WTC11 (cell line): ENCODE measurements at regions not wholly inside any gene's neighbourhood (a gene's known extent, or its start where the extent isn't known, plus 50 kb on each side); places are given as distances from the start of the nearest gene placed in this dataset.

Experiments used
- ATAC-seq: fragments of 200-7000 bp; cut with Tn5 transposase; 2 replicates; pipeline ENCODE4 v1.10.0; 2021; ENCODE audit warnings: mild to moderate bottlenecking, moderate library complexity
- CTCF ChIA-PET: fragments of 300-600 bp; sonication (Branson Sonifier 250); formaldehyde crosslinking; loops from one replicate; lab custom pipeline; 2021; ENCODE audit warnings: antibody characterized with exemption; lab: Charles Lee
- POLR2A ChIA-PET: fragments of 350-600 bp; sonication (Branson Sonifier 250); formaldehyde crosslinking; loops from one replicate; lab custom pipeline; 2021; ENCODE audit warnings: antibody characterized with exemption; lab: Charles Lee
- DNase-seq: peaks from one replicate; pipeline ENCODE4 v3.0.0; 2021; ENCODE audit warnings: low spot score
- H3K27ac Mint-ChIP-seq: 2 replicates; pipeline ENCODE4 v1.8.0; 2021; ENCODE audit warnings: mixed read lengths
- H3K27me3 Mint-ChIP-seq: 2 replicates; pipeline ENCODE4 v1.8.0; 2021; ENCODE audit warnings: low read depth, mild to moderate bottlenecking, moderate library complexity, mixed read lengths
- H3K36me3 Mint-ChIP-seq: 2 replicates; pipeline ENCODE4 v1.8.0; 2021; ENCODE audit warnings: mixed read lengths
- H3K4me1 Mint-ChIP-seq: 2 replicates; pipeline ENCODE4 v1.8.0; 2022; ENCODE audit warnings: mixed read lengths
- H3K4me3 Mint-ChIP-seq: 2 replicates; pipeline ENCODE4 v1.8.0; 2021; ENCODE audit warnings: mild to moderate bottlenecking, moderate library complexity, mixed read lengths
- H3K9me3 Mint-ChIP-seq: 2 replicates; pipeline ENCODE4 v1.8.0; 2021; ENCODE audit warnings: mixed read lengths
- ATF1 ChIP-seq: sonication (generic); formaldehyde crosslinking; IDR thresholded peaks from 2 replicates; pipeline ENCODE4 v1.8.1; 2023; ENCODE audit warnings: mild to moderate bottlenecking, moderate library complexity, missing genetic modification reagents
- ELF4 ChIP-seq: sonication (generic); formaldehyde crosslinking; IDR thresholded peaks from 2 replicates; pipeline ENCODE4 v1.8.1; 2022; ENCODE audit warnings: low read depth, mild to moderate bottlenecking, moderate library complexity, missing genetic modification reagents
- GABPB1 ChIP-seq: sonication (generic); formaldehyde crosslinking; IDR thresholded peaks from 2 replicates; pipeline ENCODE4 v1.8.1; 2023; ENCODE audit warnings: mild to moderate bottlenecking, missing genetic modification reagents
- KAT7 ChIP-seq: sonication (generic); formaldehyde crosslinking; IDR thresholded peaks from 2 replicates; pipeline ENCODE4 v1.8.1; 2023; ENCODE audit warnings: missing genetic modification reagents, mild to moderate bottlenecking, borderline replicate concordance
- NFE2L1 ChIP-seq: sonication (generic); formaldehyde crosslinking; IDR thresholded peaks from 2 replicates; pipeline ENCODE4 v1.8.1; 2023; ENCODE audit warnings: missing genetic modification reagents
- NR1H2 ChIP-seq: sonication (generic); formaldehyde crosslinking; IDR thresholded peaks from 2 replicates; pipeline ENCODE4 v1.9.0; 2021; ENCODE audit warnings: mild to moderate bottlenecking, moderate library complexity, missing genetic modification reagents
- NR2C2 ChIP-seq: sonication (generic); formaldehyde crosslinking; IDR thresholded peaks from 2 replicates; pipeline ENCODE4 v1.8.0; 2022; ENCODE audit warnings: mild to moderate bottlenecking, missing genetic modification reagents
- TP53 ChIP-seq: sonication (generic); formaldehyde crosslinking; IDR thresholded peaks from 2 replicates; pipeline ENCODE4 v1.8.1; 2023; ENCODE audit warnings: mild to moderate bottlenecking, missing genetic modification reagents
- ZNF219 ChIP-seq: sonication (generic); formaldehyde crosslinking; IDR thresholded peaks from 2 replicates; pipeline ENCODE4 v1.8.0; 2023; ENCODE audit warnings: missing genetic modification reagents, mild to moderate bottlenecking, borderline replicate concordance
- ZNF317 ChIP-seq: sonication (generic); formaldehyde crosslinking; IDR thresholded peaks from 2 replicates; pipeline ENCODE4 v1.8.1; 2023; ENCODE audit warnings: low read depth, mild to moderate bottlenecking, moderate library complexity, missing genetic modification reagents, borderline replicate concordance
- ZNF416 ChIP-seq: fragments of 250-450 bp; sonication (Bioruptor Pico); IDR thresholded peaks from 2 replicates; pipeline ENCODE4 v1.9.0; 2021; ENCODE audit warnings: mild to moderate bottlenecking, inconsistent platforms
- ZNF671 ChIP-seq: fragments of 250-450 bp; sonication (Bioruptor Pico); IDR thresholded peaks from 2 replicates; pipeline ENCODE4 v1.8.0; 2021; ENCODE audit warnings: mild to moderate bottlenecking
- TF ChIP-seq, protein P1 (sequence below): fragments of 250-450 bp; sonication (Bioruptor Pico); IDR thresholded peaks from 2 replicates; pipeline ENCODE4 v1.8.0; 2021; ENCODE audit warnings: mild to moderate bottlenecking
- TF ChIP-seq, protein P2 (sequence below): sonication (generic); formaldehyde crosslinking; IDR thresholded peaks from 2 replicates; pipeline ENCODE4 v1.8.0; 2022; ENCODE audit warnings: mild to moderate bottlenecking, missing genetic modification reagents
- TF ChIP-seq, protein P3 (sequence below): sonication (generic); formaldehyde crosslinking; IDR thresholded peaks from 2 replicates; pipeline ENCODE4 v1.8.0; 2022; ENCODE audit warnings: missing genetic modification reagents
- TF ChIP-seq, protein P4 (sequence below): sonication (generic); formaldehyde crosslinking; IDR thresholded peaks from 2 replicates; pipeline ENCODE4 v1.8.1; 2023; ENCODE audit warnings: mild to moderate bottlenecking, missing genetic modification reagents
- TF ChIP-seq, protein P5 (sequence below): fragments of 250-450 bp; sonication (Bioruptor Pico); IDR thresholded peaks from 2 replicates; pipeline ENCODE4 v1.9.0; 2021; ENCODE audit warnings: mild to moderate bottlenecking, borderline replicate concordance
- TF ChIP-seq, protein P6 (sequence below): fragments of 250-450 bp; sonication (Bioruptor Pico); IDR thresholded peaks from 2 replicates; pipeline ENCODE4 v1.9.0; 2021; ENCODE audit warnings: mild to moderate bottlenecking

DNA sequence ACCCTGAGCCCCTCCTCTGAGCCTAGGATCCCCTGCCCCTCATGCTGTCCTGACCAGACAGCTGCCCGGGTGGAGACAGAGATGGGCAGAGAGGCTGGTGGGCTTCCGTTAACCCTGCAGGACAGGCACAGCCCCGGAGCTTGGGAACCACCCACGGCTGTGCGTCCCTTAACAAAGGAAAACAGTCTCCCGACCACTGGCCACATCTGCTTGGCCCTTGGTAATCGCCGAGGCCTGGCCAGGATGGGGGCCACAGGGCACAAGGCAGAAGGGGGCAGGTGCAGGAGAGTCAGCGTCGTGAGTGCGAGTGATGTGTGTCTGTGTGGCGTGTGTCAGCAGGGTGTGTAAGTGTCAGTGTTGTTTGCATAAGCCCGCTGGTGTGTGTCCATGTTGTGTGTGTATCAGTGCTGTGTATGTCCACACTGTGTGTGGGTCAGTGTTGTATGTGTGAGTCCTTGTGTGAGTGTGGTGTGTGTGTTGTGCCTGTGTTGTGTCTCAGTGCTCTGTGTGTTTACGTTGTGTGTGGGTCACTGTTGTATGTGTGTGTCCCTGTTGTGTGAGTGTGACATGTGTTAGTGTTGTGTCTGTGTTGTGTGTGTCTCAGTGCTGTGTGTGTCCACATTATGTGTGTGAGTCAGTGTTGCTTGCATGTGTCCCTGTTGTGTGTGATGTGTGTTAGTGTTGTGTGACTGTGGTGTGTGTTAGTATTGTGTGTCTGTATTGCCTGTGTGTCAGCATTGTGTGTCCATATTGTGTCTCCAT lies 369.5 kb downstream of the BRD1 start (continued):
- TF ChIP-seq ZNF317 = no peak
- no peak for TF ChIP-seq ZNF416 (CRISPR knock-in tag)
- TF ChIP-seq KAT7 (CRISPR knock-in tag) = no peak
- TF ChIP-seq NR2C2 = no peak
- TF ChIP-seq, protein P1, sequence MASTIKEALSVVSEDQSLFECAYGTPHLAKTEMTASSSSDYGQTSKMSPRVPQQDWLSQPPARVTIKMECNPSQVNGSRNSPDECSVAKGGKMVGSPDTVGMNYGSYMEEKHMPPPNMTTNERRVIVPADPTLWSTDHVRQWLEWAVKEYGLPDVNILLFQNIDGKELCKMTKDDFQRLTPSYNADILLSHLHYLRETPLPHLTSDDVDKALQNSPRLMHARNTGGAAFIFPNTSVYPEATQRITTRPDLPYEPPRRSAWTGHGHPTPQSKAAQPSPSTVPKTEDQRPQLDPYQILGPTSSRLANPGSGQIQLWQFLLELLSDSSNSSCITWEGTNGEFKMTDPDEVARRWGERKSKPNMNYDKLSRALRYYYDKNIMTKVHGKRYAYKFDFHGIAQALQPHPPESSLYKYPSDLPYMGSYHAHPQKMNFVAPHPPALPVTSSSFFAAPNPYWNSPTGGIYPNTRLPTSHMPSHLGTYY = no peak

DNA sequence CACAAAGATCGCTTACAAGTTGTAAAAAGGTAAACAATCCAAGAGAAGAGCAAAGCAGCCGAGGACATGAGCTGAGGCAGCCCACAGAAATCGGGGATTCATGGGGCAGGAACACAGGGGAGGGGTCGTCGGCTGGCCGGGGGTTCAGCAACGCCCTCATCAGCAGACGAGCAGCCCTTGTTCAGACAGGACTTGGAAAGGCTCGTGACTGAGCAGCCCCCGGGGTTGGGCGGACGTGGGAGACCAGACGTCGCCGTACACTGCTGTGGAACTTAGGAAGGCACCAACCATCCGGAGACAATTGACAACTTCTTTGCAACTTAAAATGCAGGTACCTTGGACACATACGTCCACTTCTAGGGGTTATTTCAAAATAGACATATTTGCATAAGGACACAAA lies 370.5 kb downstream of the BRD1 start:
- H3K4me1 Mint-ChIP-seq = peaks cover 24% of the 10 kb centered on the region

More for the DNA sequence above, 370.5 kb downstream of the BRD1 start:
- TF ChIP-seq, protein P2, sequence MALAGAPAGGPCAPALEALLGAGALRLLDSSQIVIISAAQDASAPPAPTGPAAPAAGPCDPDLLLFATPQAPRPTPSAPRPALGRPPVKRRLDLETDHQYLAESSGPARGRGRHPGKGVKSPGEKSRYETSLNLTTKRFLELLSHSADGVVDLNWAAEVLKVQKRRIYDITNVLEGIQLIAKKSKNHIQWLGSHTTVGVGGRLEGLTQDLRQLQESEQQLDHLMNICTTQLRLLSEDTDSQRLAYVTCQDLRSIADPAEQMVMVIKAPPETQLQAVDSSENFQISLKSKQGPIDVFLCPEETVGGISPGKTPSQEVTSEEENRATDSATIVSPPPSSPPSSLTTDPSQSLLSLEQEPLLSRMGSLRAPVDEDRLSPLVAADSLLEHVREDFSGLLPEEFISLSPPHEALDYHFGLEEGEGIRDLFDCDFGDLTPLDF (CRISPR knock-in tag) = no peak
- no peak for TF ChIP-seq TP53 (CRISPR knock-in tag)
- no peak for TF ChIP-seq ZNF317
- TF ChIP-seq NR1H2 (CRISPR knock-in tag) = no peak
- TF ChIP-seq ZNF219 (CRISPR knock-in tag) = no peak
- no peak for TF ChIP-seq NFE2L1
- TF ChIP-seq ELF4 (CRISPR knock-in tag) = no peak
- no peak for TF ChIP-seq GABPB1 (CRISPR knock-in tag)
- TF ChIP-seq, protein P3, sequence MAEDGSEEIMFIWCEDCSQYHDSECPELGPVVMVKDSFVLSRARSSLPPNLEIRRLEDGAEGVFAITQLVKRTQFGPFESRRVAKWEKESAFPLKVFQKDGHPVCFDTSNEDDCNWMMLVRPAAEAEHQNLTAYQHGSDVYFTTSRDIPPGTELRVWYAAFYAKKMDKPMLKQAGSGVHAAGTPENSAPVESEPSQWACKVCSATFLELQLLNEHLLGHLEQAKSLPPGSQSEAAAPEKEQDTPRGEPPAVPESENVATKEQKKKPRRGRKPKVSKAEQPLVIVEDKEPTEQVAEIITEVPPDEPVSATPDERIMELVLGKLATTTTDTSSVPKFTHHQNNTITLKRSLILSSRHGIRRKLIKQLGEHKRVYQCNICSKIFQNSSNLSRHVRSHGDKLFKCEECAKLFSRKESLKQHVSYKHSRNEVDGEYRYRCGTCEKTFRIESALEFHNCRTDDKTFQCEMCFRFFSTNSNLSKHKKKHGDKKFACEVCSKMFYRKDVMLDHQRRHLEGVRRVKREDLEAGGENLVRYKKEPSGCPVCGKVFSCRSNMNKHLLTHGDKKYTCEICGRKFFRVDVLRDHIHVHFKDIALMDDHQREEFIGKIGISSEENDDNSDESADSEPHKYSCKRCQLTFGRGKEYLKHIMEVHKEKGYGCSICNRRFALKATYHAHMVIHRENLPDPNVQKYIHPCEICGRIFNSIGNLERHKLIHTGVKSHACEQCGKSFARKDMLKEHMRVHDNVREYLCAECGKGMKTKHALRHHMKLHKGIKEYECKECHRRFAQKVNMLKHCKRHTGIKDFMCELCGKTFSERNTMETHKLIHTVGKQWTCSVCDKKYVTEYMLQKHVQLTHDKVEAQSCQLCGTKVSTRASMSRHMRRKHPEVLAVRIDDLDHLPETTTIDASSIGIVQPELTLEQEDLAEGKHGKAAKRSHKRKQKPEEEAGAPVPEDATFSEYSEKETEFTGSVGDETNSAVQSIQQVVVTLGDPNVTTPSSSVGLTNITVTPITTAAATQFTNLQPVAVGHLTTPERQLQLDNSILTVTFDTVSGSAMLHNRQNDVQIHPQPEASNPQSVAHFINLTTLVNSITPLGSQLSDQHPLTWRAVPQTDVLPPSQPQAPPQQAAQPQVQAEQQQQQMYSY (CRISPR knock-in tag) = no peak
- TF ChIP-seq, protein P4, sequence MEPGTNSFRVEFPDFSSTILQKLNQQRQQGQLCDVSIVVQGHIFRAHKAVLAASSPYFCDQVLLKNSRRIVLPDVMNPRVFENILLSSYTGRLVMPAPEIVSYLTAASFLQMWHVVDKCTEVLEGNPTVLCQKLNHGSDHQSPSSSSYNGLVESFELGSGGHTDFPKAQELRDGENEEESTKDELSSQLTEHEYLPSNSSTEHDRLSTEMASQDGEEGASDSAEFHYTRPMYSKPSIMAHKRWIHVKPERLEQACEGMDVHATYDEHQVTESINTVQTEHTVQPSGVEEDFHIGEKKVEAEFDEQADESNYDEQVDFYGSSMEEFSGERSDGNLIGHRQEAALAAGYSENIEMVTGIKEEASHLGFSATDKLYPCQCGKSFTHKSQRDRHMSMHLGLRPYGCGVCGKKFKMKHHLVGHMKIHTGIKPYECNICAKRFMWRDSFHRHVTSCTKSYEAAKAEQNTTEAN (CRISPR knock-in tag) = no peak
- TF ChIP-seq ATF1 (CRISPR knock-in tag) = no peak
- TF ChIP-seq, protein P5, sequence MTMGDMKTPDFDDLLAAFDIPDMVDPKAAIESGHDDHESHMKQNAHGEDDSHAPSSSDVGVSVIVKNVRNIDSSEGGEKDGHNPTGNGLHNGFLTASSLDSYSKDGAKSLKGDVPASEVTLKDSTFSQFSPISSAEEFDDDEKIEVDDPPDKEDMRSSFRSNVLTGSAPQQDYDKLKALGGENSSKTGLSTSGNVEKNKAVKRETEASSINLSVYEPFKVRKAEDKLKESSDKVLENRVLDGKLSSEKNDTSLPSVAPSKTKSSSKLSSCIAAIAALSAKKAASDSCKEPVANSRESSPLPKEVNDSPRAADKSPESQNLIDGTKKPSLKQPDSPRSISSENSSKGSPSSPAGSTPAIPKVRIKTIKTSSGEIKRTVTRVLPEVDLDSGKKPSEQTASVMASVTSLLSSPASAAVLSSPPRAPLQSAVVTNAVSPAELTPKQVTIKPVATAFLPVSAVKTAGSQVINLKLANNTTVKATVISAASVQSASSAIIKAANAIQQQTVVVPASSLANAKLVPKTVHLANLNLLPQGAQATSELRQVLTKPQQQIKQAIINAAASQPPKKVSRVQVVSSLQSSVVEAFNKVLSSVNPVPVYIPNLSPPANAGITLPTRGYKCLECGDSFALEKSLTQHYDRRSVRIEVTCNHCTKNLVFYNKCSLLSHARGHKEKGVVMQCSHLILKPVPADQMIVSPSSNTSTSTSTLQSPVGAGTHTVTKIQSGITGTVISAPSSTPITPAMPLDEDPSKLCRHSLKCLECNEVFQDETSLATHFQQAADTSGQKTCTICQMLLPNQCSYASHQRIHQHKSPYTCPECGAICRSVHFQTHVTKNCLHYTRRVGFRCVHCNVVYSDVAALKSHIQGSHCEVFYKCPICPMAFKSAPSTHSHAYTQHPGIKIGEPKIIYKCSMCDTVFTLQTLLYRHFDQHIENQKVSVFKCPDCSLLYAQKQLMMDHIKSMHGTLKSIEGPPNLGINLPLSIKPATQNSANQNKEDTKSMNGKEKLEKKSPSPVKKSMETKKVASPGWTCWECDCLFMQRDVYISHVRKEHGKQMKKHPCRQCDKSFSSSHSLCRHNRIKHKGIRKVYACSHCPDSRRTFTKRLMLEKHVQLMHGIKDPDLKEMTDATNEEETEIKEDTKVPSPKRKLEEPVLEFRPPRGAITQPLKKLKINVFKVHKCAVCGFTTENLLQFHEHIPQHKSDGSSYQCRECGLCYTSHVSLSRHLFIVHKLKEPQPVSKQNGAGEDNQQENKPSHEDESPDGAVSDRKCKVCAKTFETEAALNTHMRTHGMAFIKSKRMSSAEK (CRISPR knock-in tag) = no peak
- TF ChIP-seq ZNF671 (CRISPR knock-in tag) = no peak
- TF ChIP-seq, protein P6, sequence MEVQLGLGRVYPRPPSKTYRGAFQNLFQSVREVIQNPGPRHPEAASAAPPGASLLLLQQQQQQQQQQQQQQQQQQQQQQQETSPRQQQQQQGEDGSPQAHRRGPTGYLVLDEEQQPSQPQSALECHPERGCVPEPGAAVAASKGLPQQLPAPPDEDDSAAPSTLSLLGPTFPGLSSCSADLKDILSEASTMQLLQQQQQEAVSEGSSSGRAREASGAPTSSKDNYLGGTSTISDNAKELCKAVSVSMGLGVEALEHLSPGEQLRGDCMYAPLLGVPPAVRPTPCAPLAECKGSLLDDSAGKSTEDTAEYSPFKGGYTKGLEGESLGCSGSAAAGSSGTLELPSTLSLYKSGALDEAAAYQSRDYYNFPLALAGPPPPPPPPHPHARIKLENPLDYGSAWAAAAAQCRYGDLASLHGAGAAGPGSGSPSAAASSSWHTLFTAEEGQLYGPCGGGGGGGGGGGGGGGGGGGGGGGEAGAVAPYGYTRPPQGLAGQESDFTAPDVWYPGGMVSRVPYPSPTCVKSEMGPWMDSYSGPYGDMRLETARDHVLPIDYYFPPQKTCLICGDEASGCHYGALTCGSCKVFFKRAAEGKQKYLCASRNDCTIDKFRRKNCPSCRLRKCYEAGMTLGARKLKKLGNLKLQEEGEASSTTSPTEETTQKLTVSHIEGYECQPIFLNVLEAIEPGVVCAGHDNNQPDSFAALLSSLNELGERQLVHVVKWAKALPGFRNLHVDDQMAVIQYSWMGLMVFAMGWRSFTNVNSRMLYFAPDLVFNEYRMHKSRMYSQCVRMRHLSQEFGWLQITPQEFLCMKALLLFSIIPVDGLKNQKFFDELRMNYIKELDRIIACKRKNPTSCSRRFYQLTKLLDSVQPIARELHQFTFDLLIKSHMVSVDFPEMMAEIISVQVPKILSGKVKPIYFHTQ (CRISPR knock-in tag) = no peak
- TF ChIP-seq ZNF416 (CRISPR knock-in tag) = no peak
- ATAC-seq (no peak), DNase-seq (no peak)
- POLR2A ChIA-PET = no interaction called here
- Mint-ChIP-seq H3K4me3 (no peak overlapping the region), H3K9me3 (no peaks in the 10 kb centered on the region), H3K36me3 (no peaks in the 10 kb centered on the region), H3K27ac (no peak overlapping the region), H3K27me3 (peaks cover 4% of the 10 kb centered on the region)
- CTCF ChIA-PET = no interaction called here
